ENCODE measurements at regions not wholly inside any gene's neighbourhood (a gene's known extent, or its start where the extent isn't known, plus 50 kb on each side); places are given as distances from the start of the nearest gene placed in this dataset.

DNA sequence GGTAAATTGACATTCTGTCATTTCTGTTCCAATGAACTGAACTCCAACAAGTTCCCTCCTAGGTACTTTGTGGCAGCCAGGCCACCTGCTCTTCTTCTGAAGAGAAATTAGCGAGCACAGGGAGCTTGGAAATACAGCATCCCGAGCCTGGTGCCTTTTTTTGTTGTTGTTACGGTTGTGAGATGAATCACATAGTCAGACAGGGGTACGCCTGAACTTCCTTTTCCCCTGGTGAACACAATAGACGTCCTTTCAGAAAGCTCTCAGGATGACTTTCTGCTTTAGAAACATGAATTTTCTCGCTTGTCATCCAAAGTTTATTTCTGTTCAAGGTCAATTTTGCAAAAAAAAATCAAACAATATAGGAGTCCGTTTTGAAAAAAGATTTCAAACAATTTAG, 53.9 kb upstream of the XYLT1 start:
- Histone ChIP-seq H3K9me3 (no peaks in the 10 kb centered on the region), H3K27me3 (no peaks in the 10 kb centered on the region), H3K4me1 (no peaks in the 10 kb centered on the region), H3K4me3 (no peak overlapping the region), H3K36me3 (ENCODE audit: low read depth, missing control alignments) (no peaks in the 10 kb centered on the region), H3K27ac (no peak overlapping the region)
- TF ChIP-seq POLR2A (IDR thresholded peaks at IDR 0.05) (no peak), CTCF (IDR thresholded peaks at IDR 0.05) (no peak)
- no peak for DNase-seq
- intact Hi-C loops (cut with DNase I; ENCODE audit: low total_unique reads): no loop called here
- WGBS, 2 donors: 59 to 67% methylated on average over 7 of the region's 7 CpGs

DNA sequence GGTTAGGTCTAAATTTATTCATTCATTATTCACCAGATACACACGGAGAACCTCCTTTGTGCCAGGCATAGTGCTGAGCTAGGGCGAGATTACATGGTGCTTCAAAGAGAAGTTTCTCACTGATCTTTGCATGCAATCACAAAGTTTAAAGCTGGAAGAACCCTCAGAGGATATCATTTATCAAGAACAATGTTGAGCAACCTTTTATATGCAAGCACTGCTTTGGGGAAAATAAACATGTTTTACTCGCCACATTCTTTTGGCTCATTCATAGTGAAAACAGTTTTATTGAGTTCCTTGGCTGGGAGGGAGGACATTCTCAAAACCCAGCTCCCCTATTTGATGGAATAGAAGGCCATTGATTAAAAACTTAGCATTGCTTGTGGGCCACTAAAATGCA, 49.8 kb upstream of the XYLT1 start:
- WGBS, 2 donors: 58 to 72% methylated on average over 3 of the region's 3 CpGs
- H3K27me3 ChIP-seq: no peaks in the 10 kb centered on the region
- no peaks in the 10 kb centered on the region for H3K4me1 ChIP-seq
- H3K27ac ChIP-seq: no peak overlapping the region
- no peaks in the 10 kb centered on the region for H3K9me3 ChIP-seq
- DNase-seq: no peak
- TF ChIP-seq POLR2A (IDR thresholded peaks at IDR 0.05) (no peak), CTCF (IDR thresholded peaks at IDR 0.05) (no peak)
- intact Hi-C loops (cut with DNase I; ENCODE audit: low total_unique reads): no loop called here
- H3K36me3 ChIP-seq (ENCODE audit: low read depth, missing control alignments): no peaks in the 10 kb centered on the region
- no peak overlapping the region for H3K4me3 ChIP-seq
